ENCODE measurements at regions not wholly inside any gene's neighbourhood (a gene's known extent, or its start where the extent isn't known, plus 50 kb on each side); places are given as distances from the start of the nearest gene placed in this dataset.

DNA sequence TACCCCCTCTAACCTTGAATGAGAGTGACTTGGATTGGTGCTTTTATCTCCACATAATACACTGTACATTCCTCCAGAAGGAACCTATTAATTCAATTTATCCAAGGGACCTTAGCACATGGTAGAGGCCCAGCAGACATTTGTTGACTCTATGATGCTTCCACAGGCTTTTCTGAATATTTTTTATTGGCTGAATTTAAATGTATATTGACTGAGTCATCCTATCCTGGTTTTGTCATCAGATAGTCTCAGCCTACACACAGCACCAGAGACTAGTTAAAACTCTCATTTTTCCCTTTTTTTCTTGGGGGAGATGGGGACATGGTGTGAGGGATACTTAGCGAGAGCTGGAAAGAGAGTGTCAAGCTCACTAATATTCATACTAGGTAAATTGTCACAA, 101.6 kb downstream of the LRRC30 start:
- dilution Hi-C loops (cut with MboI; ENCODE audit: extremely low pct_ligation_motif_present, low sequenced_read_pairs) = no loop called here
- DNase-seq (ENCODE audit: low read depth, low spot score) (no peak), FAIRE-seq (no peak)
- Histone ChIP-seq H3K36me3 (ENCODE audit: control insufficient read depth in 2 of 2, extremely low read depth in 1 of 2, insufficient read depth in 2 of 2, low read length in 2 of 2) (no peaks in the 10 kb centered on the region), H3K9me3 (ENCODE audit: control insufficient read depth, low read depth, low read length) (no peaks in the 10 kb centered on the region), H2AFZ (ENCODE audit: control insufficient read depth, low read length) (no peak overlapping the region), H3K27ac (ENCODE audit: control insufficient read depth, insufficient read depth, low read length) (no peak overlapping the region), H3K27me3 (ENCODE audit: control insufficient read depth, extremely low read depth, insufficient read depth, low read length) (no peaks in the 10 kb centered on the region), H3K4me1 (ENCODE audit: control insufficient read depth, extremely low read depth, insufficient read depth, low read length) (peaks cover 15% of the 10 kb centered on the region), H3K4me2 (ENCODE audit: control insufficient read depth, extremely low read depth, insufficient read depth, low read depth, low read length) (no peak overlapping the region), H4K20me1 (ENCODE audit: control insufficient read depth, extremely low read depth, insufficient read depth, low read length) (no peaks in the 10 kb centered on the region), H3K9ac (ENCODE audit: control insufficient read depth, extremely low read depth, insufficient read depth, low read length) (no peak overlapping the region), H3K9me1 (ENCODE audit: control insufficient read depth, extremely low read depth, insufficient read depth, low read length) (no peaks in the 10 kb centered on the region), H3K4me3 (ENCODE audit: control insufficient read depth in 2 of 3, extremely low read depth in 1 of 3, insufficient read depth in 2 of 3, low read depth in 1 of 3, low read length in 3 of 3) (no peak overlapping the region), H3K79me2 (ENCODE audit: control insufficient read depth, insufficient read depth, low read length) (no peaks in the 10 kb centered on the region)
- no peak for TF ChIP-seq EZH2 (IDR thresholded peaks at IDR 0.05; ENCODE audit: low read length)
- TF ChIP-seq, protein P1, sequence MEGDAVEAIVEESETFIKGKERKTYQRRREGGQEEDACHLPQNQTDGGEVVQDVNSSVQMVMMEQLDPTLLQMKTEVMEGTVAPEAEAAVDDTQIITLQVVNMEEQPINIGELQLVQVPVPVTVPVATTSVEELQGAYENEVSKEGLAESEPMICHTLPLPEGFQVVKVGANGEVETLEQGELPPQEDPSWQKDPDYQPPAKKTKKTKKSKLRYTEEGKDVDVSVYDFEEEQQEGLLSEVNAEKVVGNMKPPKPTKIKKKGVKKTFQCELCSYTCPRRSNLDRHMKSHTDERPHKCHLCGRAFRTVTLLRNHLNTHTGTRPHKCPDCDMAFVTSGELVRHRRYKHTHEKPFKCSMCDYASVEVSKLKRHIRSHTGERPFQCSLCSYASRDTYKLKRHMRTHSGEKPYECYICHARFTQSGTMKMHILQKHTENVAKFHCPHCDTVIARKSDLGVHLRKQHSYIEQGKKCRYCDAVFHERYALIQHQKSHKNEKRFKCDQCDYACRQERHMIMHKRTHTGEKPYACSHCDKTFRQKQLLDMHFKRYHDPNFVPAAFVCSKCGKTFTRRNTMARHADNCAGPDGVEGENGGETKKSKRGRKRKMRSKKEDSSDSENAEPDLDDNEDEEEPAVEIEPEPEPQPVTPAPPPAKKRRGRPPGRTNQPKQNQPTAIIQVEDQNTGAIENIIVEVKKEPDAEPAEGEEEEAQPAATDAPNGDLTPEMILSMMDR (optimal IDR thresholded peaks at IDR 0.05 in 1 of 3, IDR thresholded peaks at IDR 0.05 in 1 of 3, conservative IDR thresholded peaks at IDR 0.05 in 1 of 3; ENCODE audit: extremely low read depth in 1 of 3, insufficient read depth in 2 of 3, low read length in 3 of 3) = no peak

DNA sequence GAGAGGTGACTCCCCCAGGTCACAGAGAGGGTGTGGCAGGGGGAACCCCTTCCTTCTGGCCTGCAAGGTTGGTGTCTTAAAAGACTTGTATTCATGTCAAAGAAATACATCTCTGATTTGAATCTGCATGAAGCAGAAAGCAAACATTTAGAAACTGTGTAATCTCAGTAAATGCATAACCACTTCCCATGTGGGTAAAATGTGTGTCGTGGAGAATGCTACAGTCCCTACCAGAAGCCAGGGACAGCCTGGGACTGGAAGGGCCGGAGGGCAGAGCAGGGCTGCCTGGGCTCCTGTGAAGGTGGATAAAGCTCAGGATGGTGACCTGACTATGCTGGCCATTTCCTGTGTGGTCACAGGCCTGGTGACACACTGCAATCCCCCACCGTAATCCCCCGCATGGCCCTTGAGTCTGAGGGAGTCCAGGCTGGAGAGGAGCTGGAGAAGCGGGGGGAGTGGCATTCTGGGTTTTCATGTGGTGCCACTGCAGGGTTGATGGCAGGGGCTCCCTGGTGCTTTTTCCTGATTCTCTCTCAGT, 102.2 kb downstream of the LRRC30 start:
- H3K4me2 ChIP-seq (ENCODE audit: control insufficient read depth, extremely low read depth, insufficient read depth, low read depth, low read length) = no peak overlapping the region
- no peak for DNase-seq (ENCODE audit: low read depth, low spot score)
- H3K9me1 ChIP-seq (ENCODE audit: control insufficient read depth, extremely low read depth, insufficient read depth, low read length) = no peaks in the 10 kb centered on the region
- H3K4me1 ChIP-seq (ENCODE audit: control insufficient read depth, extremely low read depth, insufficient read depth, low read length) = peaks cover 15% of the 10 kb centered on the region
- H2AFZ ChIP-seq (ENCODE audit: control insufficient read depth, low read length) = no peak overlapping the region
- no peaks in the 10 kb centered on the region for H3K79me2 ChIP-seq (ENCODE audit: control insufficient read depth, insufficient read depth, low read length)
- no peak for FAIRE-seq
- no peak overlapping the region for H3K27ac ChIP-seq (ENCODE audit: control insufficient read depth, insufficient read depth, low read length)
- H3K36me3 ChIP-seq (ENCODE audit: control insufficient read depth in 2 of 2, extremely low read depth in 1 of 2, insufficient read depth in 2 of 2, low read length in 2 of 2) = no peaks in the 10 kb centered on the region
- TF ChIP-seq, protein P1 (optimal IDR thresholded peaks at IDR 0.05 in 1 of 3, IDR thresholded peaks at IDR 0.05 in 1 of 3, conservative IDR thresholded peaks at IDR 0.05 in 1 of 3; ENCODE audit: extremely low read depth in 1 of 3, insufficient read depth in 2 of 3, low read length in 3 of 3) = no peak
- no peak for TF ChIP-seq EZH2 (IDR thresholded peaks at IDR 0.05; ENCODE audit: low read length)
- dilution Hi-C loops (cut with MboI; ENCODE audit: extremely low pct_ligation_motif_present, low sequenced_read_pairs) = no loop called here
- no peaks in the 10 kb centered on the region for H3K27me3 ChIP-seq (ENCODE audit: control insufficient read depth, extremely low read depth, insufficient read depth, low read length)
- no peak overlapping the region for H3K4me3 ChIP-seq (ENCODE audit: control insufficient read depth in 2 of 3, extremely low read depth in 1 of 3, insufficient read depth in 2 of 3, low read depth in 1 of 3, low read length in 3 of 3)
- H3K9me3 ChIP-seq (ENCODE audit: control insufficient read depth, low read depth, low read length) = no peaks in the 10 kb centered on the region
- H3K9ac ChIP-seq (ENCODE audit: control insufficient read depth, extremely low read depth, insufficient read depth, low read length) = no peak overlapping the region
- H4K20me1 ChIP-seq (ENCODE audit: control insufficient read depth, extremely low read depth, insufficient read depth, low read length) = no peaks in the 10 kb centered on the region

Data from keratinocyte (primary cell).